SK-N-SH (cell line): ENCODE measurements at regions not wholly inside any gene's neighbourhood (a gene's known extent, or its start where the extent isn't known, plus 50 kb on each side); places are given as distances from the start of the nearest gene placed in this dataset.

Source experiments
- CTCF ChIA-PET: fragments of 300-600, 350-600 bp; formaldehyde crosslinking; extraction: SDS; loops from one replicate; lab custom pipeline; 2021; lab: Yijun Ruan, JAX
- POLR2A ChIA-PET: fragments of 350-600 bp; sonication (Branson Sonifier 250); formaldehyde crosslinking; extraction: SDS; loops from one replicate; lab custom pipeline; 2020; ENCODE audit warnings: antibody characterized with exemption, inconsistent platforms; lab: Yijun Ruan, JAX
- DNase-seq: peaks from one replicate; pipeline ENCODE4 v3.0.0; 2012
- H2AFZ ChIP-seq: fragments of 200-600 bp; sonication (generic); 2 replicates; pipeline ENCODE4 v1.8.1; 2016; ENCODE audit warnings: antibody characterized with exemption, mild to moderate bottlenecking, low read depth
- H3F3A ChIP-seq: fragments of 200-600 bp; sonication (generic); replicated peaks from 2 replicates; pipeline ENCODE3; 2016; ENCODE audit warnings: antibody characterized with exemption, mild to moderate bottlenecking; ENCODE audit not compliant: insufficient read depth
- H3K27ac ChIP-seq, 2 experiments: fragments of 200-500 bp in 1 of 2; fragments of 200-600 bp in 1 of 2; sonication (Bioruptor generic) in 1 of 2; sonication (generic), shearing (Covaris generic) in 1 of 2; 2 replicates each; pipeline versions ENCODE4 v1.5.1 to v1.6.1; 2014 to 2016; ENCODE audit warnings: low read depth in 2 of 2, inconsistent platforms in 1 of 2, low read length in 1 of 2, mild to moderate bottlenecking in 1 of 2, mixed read lengths in 1 of 2
- H3K27me3 ChIP-seq: fragments of 200-600 bp; sonication (generic), shearing (Covaris generic); 2 replicates; pipeline ENCODE4 v1.6.1; 2016; ENCODE audit warnings: mixed run types; ENCODE audit not compliant: insufficient read depth
- H3K36me3 ChIP-seq, 2 experiments: fragments of 200-500 bp in 1 of 2; fragments of 200-600 bp in 1 of 2; sonication (Bioruptor generic) in 1 of 2; sonication (generic) in 1 of 2; replicated peaks in 1 of 2; 2 replicates each; pipeline versions ENCODE3 to v1.5.1; 2014 to 2016; ENCODE audit warnings: low read length in 1 of 2, mild to moderate bottlenecking in 1 of 2; ENCODE audit not compliant: insufficient read depth in 2 of 2, control insufficient read depth in 1 of 2
- H3K4me1 ChIP-seq, 2 experiments: fragments of 200-500 bp in 1 of 2; fragments of 200-600 bp in 1 of 2; sonication (Bioruptor generic) in 1 of 2; sonication (generic), shearing (Covaris generic) in 1 of 2; 2 replicates each; pipeline versions ENCODE4 v1.5.1 to v1.6.1; 2014 to 2016; ENCODE audit warnings: low read depth in 1 of 2, low read length in 1 of 2, mixed run types in 1 of 2; ENCODE audit not compliant: insufficient read depth in 2 of 2, control insufficient read depth in 1 of 2
- H3K4me2 ChIP-seq: fragments of 200-600 bp; sonication (generic), shearing (Covaris generic); 2 replicates; pipeline ENCODE4 v1.6.1; 2017; ENCODE audit warnings: mixed run types
- H3K4me3 ChIP-seq, 2 experiments: fragments of 200-500 bp in 1 of 2; fragments of 200-600 bp in 1 of 2; sonication (Bioruptor generic) in 1 of 2; sonication (generic), shearing (Covaris generic) in 1 of 2; 2 replicates each; pipeline versions ENCODE4 v1.5.1 to v1.8.1; 2014 to 2016; ENCODE audit warnings: low read depth in 2 of 2, inconsistent platforms in 1 of 2, low read length in 1 of 2, mild to moderate bottlenecking in 1 of 2, mixed read lengths in 1 of 2, moderate library complexity in 1 of 2
- H3K79me2 ChIP-seq: fragments of 200-600 bp; sonication (generic); 2 replicates; pipeline ENCODE4 v1.8.1; 2017; ENCODE audit warnings: mild to moderate bottlenecking; ENCODE audit not compliant: insufficient read depth
- H3K9ac ChIP-seq: fragments of 200-600 bp; sonication (generic); 2 replicates; pipeline ENCODE4 v1.6.1; 2017; ENCODE audit warnings: mixed run types
- H3K9me2 ChIP-seq: fragments of 200-600 bp; sonication (generic); 2 replicates; pipeline ENCODE4 v1.6.1; 2017; ENCODE audit warnings: mixed run types
- H3K9me3 ChIP-seq: fragments of 200-600 bp; sonication (generic); 2 replicates; pipeline ENCODE4 v1.6.1; 2017; ENCODE audit warnings: mixed run types, mild to moderate bottlenecking, moderate library complexity
- H4K20me1 ChIP-seq: fragments of 200-600 bp; sonication (generic); 2 replicates; pipeline ENCODE4 v1.6.1; 2017; ENCODE audit warnings: mild to moderate bottlenecking, mixed run types; ENCODE audit not compliant: insufficient read depth
- EP300 ChIP-seq, 2 experiments: IDR thresholded peaks; 2 replicates each; pipeline versions ENCODE4 v1.4.0 to v1.6.1; 2012; ENCODE audit warnings: borderline replicate concordance in 1 of 2, low read depth in 1 of 2, low read length in 1 of 2
- EZH2phosphoT487 ChIP-seq: fragments of 200-600 bp; sonication (generic); IDR thresholded peaks from 2 replicates; pipeline ENCODE4 v1.6.1; 2017; ENCODE audit warnings: low read depth, mixed run types, mild to moderate bottlenecking, antibody characterized with exemption, moderate library complexity, borderline replicate concordance
- FOXJ3 ChIP-seq: sonication (generic); formaldehyde crosslinking; IDR thresholded peaks from 2 replicates; pipeline ENCODE4 v1.5.1; 2020; ENCODE audit warnings: mild to moderate bottlenecking, missing genetic modification reagents
- FOXM1 ChIP-seq: IDR thresholded peaks from 2 replicates; pipeline ENCODE4 v1.4.0; 2012; ENCODE audit warnings: low read depth, mild to moderate bottlenecking
- GABPA ChIP-seq: IDR thresholded peaks from 2 replicates; pipeline ENCODE4 v1.4.0; 2012; ENCODE audit warnings: low read depth, mild to moderate bottlenecking
- GATA2 ChIP-seq: sonication (generic); formaldehyde crosslinking; IDR thresholded peaks from 2 replicates; pipeline ENCODE4 v1.5.0; 2020; ENCODE audit warnings: mild to moderate bottlenecking, missing genetic modification reagents
- IRF3 ChIP-seq: fragments of 150-350 bp; IDR thresholded peaks from 2 replicates; pipeline ENCODE4 v1.6.1; 2016; ENCODE audit warnings: mild to moderate bottlenecking, low read depth, low read length
- MEF2A ChIP-seq: IDR thresholded peaks from 2 replicates; pipeline ENCODE4 v1.4.0; 2012; ENCODE audit warnings: low read depth, borderline replicate concordance
- MXI1 ChIP-seq: IDR thresholded peaks from 2 replicates; pipeline ENCODE4 v1.6.1; 2012; ENCODE audit warnings: mild to moderate bottlenecking, low read depth, low read length, improper control_type of control experiment
- NFIC ChIP-seq: IDR thresholded peaks from 2 replicates; pipeline ENCODE4 v1.4.0; 2012; ENCODE audit warnings: borderline replicate concordance
- NRF1 ChIP-seq: IDR thresholded peaks from 2 replicates; pipeline ENCODE4 v1.6.1; 2012; ENCODE audit warnings: low read depth, mild to moderate bottlenecking, low read length
- POLR2AphosphoS5 ChIP-seq: IDR thresholded peaks from 2 replicates; pipeline ENCODE4 v1.6.1; 2012; ENCODE audit warnings: low read depth, low read length
- RAD21 ChIP-seq: IDR thresholded peaks from 2 replicates; pipeline ENCODE4 v1.6.1; 2012; ENCODE audit warnings: mild to moderate bottlenecking, low read length
- RCOR1 ChIP-seq: fragments of 150-350 bp; IDR thresholded peaks from 2 replicates; pipeline ENCODE4 v1.6.1; 2017; ENCODE audit warnings: antibody characterized with exemption, low read length
- REST ChIP-seq: IDR thresholded peaks from 2 replicates; pipeline ENCODE4 v1.6.1; 2012; ENCODE audit warnings: mild to moderate bottlenecking, low read depth, low read length, moderate library complexity
- RXRA ChIP-seq: IDR thresholded peaks from 2 replicates; pipeline ENCODE4 v1.4.0; 2012; ENCODE audit warnings: low read depth, mild to moderate bottlenecking, borderline replicate concordance
- SIN3A ChIP-seq: IDR thresholded peaks from 2 replicates; pipeline ENCODE4 v1.6.1; 2012; ENCODE audit warnings: low read depth, mild to moderate bottlenecking, low read length, moderate library complexity, borderline replicate concordance
- TCF12 ChIP-seq: IDR thresholded peaks from 2 replicates; pipeline ENCODE4 v1.4.0; 2012
- TEAD4 ChIP-seq: IDR thresholded peaks from 2 replicates; pipeline ENCODE4 v1.4.0; 2012; ENCODE audit warnings: mild to moderate bottlenecking, borderline replicate concordance; ENCODE audit not compliant: insufficient read depth
- USF1 ChIP-seq: IDR thresholded peaks from 2 replicates; pipeline ENCODE4 v1.4.0; 2012; ENCODE audit warnings: low read depth, borderline replicate concordance
- YY1 ChIP-seq: IDR thresholded peaks from 2 replicates; pipeline ENCODE4 v1.4.0; 2012; ENCODE audit warnings: low read depth, mild to moderate bottlenecking
- WGBS: methylation state at CpG from one replicate; pipeline ENCODE4 v1.1.6; 2017; ENCODE audit warnings: low lambda C conversion rate; 5-methylcytosine and 5-hydroxymethylcytosine counted together
- TF ChIP-seq, protein P1 (sequence below): fragments of 150-350 bp; IDR thresholded peaks from 2 replicates; pipeline ENCODE4 v1.6.1; 2017; ENCODE audit warnings: antibody characterized with exemption, low read length, low read depth, borderline replicate concordance

GRCh38 chr2:220279840-220280239 is 652.4 kb downstream of the SLC4A3 start (continued):
- TF ChIP-seq, protein P1, sequence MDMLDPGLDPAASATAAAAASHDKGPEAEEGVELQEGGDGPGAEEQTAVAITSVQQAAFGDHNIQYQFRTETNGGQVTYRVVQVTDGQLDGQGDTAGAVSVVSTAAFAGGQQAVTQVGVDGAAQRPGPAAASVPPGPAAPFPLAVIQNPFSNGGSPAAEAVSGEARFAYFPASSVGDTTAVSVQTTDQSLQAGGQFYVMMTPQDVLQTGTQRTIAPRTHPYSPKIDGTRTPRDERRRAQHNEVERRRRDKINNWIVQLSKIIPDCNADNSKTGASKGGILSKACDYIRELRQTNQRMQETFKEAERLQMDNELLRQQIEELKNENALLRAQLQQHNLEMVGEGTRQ, result no peak
- TF ChIP-seq FOXJ3 (CRISPR knock-in tag) (no peak), SIN3A (no peak), IRF3 (no peak), MXI1 (no peak), RAD21 (no peak), GABPA (no peak), REST (no peak), NFIC (peak; percentile 58), EP300 (IDR thresholded peaks at IDR 0.05; ENCODE audit: borderline replicate concordance in 1 of 2, low read depth in 1 of 2, low read length in 1 of 2) (peak; percentile 27 to 76; a peak in 3 of 4 replicates), RCOR1 (no peak), EZH2phosphoT487 (no peak)

GRCh38 chr2:220280736-220281135 is 653.3 kb downstream of the SLC4A3 start:
- no peak overlapping the region for H3K9ac ChIP-seq
- H3K79me2 ChIP-seq, result no peaks in the 10 kb centered on the region
- WGBS, result 76% methylated on average over 4 of the region's 4 CpGs
- ChIA-PET POLR2A (no interaction called here), CTCF (no interaction called here)
- TF ChIP-seq POLR2AphosphoS5 (no peak), RXRA (no peak), GATA2 (CRISPR knock-in tag) (no peak), TEAD4 (no peak), NRF1 (no peak), GABPA (no peak), YY1 (no peak), TCF12 (no peak), FOXM1 (no peak), RAD21 (no peak), USF1 (no peak), MEF2A (no peak)
- no peaks in the 10 kb centered on the region for H3K27me3 ChIP-seq
- no peak overlapping the region for H3K4me3 ChIP-seq
- H3K9me2 ChIP-seq, result no peaks in the 10 kb centered on the region
- DNase-seq, result no peak
- H3K36me3 ChIP-seq, result no peaks in the 10 kb centered on the region
- H4K20me1 ChIP-seq, result no peaks in the 10 kb centered on the region
- no peaks in the 10 kb centered on the region for H3K9me3 ChIP-seq
- no peak overlapping the region for H2AFZ ChIP-seq
- H3F3A ChIP-seq, result peaks cover 36% of the 10 kb centered on the region
- peaks cover 0 to 37% of the 10 kb centered on the region in 2 experiments; a peak in 3 of 4 replicates for H3K4me1 ChIP-seq
- H3K27ac ChIP-seq, result peak overlapping the region in 1 of 2 experiments; percentile 76; a peak in 2 of 4 replicates
- H3K4me2 ChIP-seq, result no peak overlapping the region
